HG02943 (cell line): ENCODE measurements at regions not wholly inside any gene's neighbourhood (a gene's known extent, or its start where the extent isn't known, plus 50 kb on each side); places are given as distances from the start of the nearest gene placed in this dataset.

Experiments used
- ATAC-seq: cut with Tn5 transposase; IDR thresholded peaks from one replicate; pipeline ENCODE4 v1.9.1; 2021; ENCODE audit warnings: mild to moderate bottlenecking, low read depth, moderate library complexity; ENCODE audit not compliant: unreplicated experiment

DNA sequence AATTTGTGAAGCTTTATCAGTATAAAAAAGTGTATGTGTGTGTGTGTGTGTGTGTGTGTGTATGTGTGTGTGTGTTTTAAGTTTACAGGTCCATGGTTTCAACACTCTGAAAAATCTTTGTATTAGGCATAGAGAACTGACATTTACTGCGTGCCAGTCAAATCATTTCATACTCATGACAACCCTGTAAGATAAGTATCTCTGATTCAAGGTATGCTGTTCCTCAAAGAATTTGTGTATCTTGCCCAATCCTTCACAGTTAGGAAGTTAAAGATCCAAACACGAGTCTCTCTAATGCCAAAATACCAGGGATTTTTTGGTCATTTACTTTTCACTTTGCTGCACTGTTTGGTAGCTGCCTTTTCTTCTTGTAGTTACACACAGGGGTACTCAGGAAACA lies 1121.3 kb upstream of the AUTS2 start:
- ATAC-seq: no peak

DNA sequence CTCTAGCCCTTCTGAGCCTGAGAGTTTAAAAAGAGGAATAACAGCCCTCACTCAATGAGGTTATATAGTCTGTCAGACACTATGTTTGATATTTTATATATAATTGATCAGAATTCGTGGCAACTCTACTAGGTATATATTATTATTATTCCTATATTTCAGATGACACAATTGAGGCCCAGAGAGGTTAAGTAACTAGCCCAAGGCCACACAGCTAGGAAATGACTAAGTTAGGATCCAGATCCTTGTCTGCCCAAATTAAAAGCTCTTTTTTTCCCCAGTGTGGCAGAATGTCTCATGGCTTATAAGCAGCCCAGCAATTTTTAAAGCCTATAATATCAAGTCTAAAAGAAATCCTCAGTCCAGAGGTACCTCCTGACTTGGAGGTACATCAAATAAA lies 1119.9 kb upstream of the AUTS2 start:
- no peak for ATAC-seq

DNA sequence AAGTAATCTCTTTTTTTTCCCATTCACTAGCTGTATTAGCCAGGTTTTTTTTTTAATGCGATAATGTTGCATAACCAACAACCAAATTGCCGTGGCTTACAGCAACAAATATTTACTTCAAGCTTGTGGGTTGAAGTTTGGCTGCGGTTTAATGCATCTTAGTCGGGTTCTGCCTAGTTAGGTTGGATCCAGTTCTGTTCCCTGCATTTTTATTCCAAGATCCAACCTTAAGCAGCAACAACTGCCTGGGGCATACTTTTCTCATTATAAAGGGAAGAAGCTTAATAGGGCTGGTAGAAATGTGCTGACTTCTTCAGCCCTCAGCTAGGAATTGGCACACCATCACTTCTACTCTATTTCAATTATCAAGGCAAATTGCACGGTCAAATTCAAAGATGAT lies 1115.5 kb upstream of the AUTS2 start:
- ATAC-seq: no peak

DNA sequence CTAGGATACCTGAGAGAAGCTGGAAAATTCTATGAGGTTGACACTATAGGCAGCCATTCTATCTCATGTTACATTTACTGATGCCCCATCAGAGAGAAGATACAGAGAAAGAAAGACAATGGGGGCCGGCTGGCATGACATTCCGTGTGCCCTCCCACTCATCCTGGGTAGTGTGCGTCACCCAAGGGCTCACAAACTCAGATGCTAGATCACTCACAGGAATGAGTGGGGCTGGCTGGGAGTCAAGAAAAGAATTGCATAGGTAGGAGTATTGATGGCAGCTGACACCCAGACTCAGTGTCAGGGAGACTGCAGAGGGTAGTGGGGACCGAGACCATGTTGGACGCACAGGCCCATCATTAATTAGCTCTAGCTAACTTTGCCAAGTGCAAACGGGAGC lies 1113.5 kb upstream of the AUTS2 start:
- ATAC-seq: no peak

DNA sequence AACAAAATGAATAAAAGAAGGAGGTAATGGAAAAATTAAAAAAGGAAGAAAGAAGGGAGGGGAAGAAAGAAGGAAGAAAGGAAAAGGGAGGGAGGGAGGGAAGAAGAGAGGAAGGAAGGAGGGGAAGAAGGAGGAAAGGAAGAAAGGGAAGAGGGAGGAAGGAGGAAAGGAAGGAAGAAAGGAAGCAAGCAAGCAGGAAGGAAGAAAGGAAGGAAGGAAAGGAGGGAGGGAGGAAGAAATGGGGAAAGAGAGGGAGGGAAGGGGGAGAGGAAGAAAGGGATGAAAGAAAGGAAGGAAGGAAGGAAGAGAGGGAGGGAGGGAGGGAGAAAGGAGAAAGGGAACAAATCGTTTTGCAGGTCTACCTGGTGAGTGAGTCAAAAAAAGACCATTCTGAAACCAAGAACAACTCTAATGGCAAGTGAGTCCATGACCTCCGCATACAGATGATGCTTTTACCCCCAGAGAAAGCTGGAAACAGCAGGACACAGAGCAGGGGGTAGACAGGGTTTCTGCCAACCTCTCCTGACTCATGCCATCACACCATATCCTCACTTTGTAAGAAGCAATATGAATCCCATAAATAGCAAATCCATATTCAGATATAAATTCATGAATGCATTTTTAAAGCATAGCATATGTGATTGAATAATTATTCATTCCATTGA lies 1112.9 kb upstream of the AUTS2 start:
- no peak for ATAC-seq

DNA sequence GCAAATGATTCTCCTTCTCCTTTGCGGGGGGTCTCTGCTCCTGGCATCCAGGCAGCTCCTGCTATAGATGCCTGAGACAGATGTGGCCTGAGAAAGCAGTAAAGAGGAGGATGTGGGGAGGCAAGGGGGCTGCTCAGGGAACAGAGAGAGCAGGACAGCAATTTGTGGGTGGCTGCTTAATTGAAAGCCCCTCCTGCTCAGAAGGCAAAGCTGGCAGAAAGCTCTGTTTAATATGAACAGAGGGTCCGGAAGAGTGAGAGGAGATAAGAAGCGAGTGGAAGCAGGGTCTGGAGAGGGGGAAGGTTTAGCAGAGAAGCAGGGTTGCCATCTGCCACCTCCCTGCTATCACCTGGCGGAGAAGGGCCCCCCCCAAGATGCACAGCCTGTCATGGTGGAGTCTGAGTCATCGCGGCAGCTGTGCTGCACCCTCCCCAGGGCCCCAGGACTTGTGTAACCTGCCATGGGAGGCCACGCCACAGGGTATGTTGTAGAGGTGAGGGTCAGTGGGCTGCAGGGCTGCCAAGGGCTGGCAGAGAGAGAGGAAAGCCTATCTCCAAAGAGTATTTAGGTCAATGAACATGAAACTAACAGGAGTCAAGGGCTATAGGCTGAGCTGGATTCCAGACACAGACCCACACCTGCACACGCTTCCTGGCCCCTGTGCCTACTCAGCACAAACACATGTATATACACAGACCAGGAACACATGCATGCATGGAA lies 1109.8 kb upstream of the AUTS2 start:
- no peak for ATAC-seq

DNA sequence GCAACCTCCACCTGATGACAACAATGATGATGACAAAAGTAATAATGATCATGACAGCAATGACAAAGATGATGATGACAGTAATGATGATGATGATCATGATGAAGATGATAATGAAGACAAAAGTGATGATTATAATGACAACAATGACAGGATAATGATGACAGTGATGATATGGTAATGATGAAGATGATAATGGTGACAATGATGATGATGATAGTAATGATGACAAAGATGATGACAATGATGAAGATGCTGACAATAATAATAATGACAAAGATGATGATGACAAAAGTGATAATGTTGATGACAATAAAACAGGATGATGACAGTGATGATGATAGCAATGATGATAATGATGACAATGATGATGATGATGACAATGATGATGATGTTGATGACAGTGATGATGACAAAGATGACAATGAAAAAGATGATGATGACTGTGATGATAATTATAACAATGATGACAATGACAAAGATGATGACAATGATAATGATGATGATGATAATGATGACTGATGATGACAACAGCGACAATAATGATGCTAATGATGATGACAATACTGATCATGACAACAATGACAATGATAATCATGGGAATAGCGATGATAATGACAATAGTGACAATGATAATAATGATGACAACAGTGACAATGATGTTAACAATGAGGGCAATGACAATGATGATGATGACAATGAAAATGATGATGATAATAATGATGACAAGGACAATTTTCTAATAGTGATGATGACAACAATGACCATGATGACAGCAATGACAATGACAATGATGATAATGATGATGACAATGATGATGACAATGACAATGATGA lies 1106.5 kb upstream of the AUTS2 start:
- ATAC-seq: no peak

DNA sequence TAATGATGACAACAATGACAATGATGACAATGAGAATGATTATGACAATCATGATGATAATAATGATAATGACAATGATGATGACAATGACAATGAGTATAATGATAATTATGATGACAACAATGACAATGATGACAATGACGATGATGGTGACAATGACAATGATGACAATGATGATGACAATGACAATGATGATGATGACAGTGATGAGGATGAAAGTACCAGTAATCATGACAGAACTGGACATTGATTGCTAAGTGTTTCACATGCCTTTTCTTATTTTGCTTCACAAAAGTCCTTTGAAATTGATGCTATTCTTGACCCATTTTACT lies 1106.0 kb upstream of the AUTS2 start:
- no peak for ATAC-seq

DNA sequence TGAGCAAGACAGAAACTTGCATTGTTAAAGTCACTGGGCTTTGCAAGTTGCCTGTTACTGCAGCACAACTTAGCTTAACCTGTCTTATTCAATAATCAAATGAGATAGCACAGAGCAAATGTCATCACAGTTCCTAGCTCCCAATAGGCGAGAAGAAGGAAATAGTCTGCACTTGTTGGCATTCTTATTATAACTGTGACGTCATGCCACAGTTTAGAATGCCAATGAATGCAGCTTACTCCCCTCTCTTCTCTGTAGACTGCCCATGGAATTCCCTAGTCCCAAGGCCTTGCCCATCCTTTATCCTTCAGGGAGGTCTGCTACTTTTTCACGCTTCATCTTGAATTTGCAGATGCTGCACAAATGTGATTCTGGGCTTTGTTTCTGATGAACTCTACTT lies 1094.9 kb upstream of the AUTS2 start:
- no peak for ATAC-seq

DNA sequence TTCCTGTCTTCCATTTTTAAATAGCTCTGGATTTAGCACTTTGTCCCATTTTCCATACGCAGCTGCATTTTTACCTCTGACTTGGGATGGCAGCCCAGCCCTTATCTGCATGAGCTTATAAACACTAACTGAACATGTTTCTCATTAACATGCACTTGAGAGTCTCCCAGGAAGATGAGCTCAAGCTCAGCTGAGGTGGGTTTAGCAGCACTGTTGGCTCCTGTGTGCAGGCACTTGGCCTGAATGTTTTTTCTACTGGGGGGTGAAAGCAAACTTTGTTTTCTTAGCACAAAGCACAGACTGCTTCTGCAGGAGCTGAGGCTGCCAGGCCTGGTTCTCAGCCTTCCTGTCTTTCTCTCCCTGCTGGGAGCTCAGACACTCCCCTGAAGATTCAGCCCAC lies 1093.6 kb upstream of the AUTS2 start:
- no peak for ATAC-seq

DNA sequence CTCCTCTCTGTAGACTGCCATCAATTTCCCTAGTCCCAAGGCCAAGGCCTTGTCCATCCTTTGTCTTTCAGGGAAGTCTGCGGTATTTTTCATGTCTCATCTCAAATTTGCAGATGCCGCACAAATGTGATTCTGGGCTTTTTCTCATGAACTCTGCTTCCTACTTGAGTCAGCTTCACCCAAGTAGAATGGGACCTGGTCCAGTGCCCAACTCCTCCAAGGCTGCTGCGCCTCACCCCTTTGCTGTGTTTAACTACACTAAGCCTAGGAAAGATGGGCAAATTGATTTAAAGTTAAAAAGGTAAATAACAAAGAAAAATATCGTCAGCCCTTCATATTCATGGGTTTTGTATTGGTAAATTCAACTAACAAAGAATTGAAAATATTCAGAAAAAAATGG lies 1092.6 kb upstream of the AUTS2 start:
- ATAC-seq: no peak

DNA sequence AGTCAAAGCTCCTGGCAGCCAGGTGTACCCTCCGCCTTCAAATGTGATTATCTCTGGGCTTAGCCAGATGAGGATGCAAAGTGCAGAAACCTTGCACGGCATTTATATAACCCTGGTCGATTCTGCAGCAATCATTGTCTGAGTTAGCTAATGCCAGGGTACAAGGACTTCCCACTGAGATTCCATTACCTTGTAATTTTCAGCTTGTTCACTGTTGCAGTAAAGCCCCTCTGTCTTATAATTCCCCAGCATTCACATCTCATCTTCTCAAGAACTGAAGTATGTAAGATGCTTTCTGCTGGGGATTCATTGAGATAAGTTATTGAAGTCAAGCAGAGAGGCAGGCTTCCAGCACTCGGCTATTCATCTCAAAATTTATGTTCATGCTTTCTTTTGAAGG lies 1090.6 kb upstream of the AUTS2 start:
- ATAC-seq: no peak

DNA sequence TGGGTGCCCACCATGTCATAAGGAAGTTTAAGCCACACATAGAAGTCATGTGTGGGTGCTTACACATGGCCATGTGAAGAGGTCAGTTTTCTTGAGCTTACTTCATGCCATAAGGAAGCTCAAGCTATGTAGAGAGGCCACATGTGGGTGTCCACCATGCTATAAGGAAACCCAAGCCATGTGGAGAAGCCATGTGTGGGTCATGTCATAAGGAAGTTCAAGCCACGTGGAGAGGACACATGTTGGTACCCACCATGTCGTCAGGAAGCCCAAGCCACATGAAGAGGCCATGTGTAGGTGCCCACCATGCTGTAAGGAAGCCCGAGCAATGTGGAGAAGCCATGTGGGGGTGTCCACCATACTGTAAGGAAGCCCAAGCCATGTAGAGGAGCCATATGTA lies 1089.2 kb upstream of the AUTS2 start:
- no peak for ATAC-seq

DNA sequence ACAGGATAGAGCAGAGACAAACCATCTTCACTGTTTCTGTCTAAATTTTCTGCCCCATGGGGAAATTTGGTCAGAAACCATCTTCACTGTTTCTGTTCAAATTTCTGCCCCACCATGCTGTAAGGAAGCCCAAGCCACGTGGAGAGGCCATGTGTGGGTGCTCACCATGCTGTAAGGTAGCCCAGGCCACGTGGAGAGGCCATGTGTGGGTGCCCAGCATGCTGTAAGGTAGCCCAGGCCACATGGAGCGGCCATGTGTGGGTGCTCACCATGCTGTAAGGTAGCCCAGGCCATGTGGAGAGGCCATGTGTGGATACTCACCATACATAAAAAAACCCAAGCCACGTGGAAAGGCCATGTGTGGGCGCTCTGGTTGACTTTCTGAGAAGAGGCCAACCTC lies 1088.7 kb upstream of the AUTS2 start:
- ATAC-seq: no peak

DNA sequence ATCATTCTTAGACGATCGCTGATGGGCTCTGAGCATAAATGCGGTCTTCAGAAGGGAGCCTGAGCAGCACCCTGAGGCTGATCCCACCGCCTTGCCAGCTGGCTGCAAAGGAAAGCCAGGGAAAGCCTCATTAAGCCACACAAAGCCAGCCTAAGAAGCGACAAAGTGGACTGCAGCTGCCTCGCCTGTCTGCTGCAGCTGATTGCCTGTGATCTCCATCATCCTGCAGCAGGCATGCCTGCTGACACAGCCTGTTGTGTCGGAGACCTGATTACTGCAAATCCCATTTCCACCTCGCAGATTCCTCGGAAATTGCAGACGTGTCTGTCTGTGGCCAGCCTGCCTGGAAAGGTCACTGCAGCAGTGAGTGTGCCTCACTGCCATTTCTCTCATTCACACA lies 1087.0 kb upstream of the AUTS2 start:
- ATAC-seq: no peak

DNA sequence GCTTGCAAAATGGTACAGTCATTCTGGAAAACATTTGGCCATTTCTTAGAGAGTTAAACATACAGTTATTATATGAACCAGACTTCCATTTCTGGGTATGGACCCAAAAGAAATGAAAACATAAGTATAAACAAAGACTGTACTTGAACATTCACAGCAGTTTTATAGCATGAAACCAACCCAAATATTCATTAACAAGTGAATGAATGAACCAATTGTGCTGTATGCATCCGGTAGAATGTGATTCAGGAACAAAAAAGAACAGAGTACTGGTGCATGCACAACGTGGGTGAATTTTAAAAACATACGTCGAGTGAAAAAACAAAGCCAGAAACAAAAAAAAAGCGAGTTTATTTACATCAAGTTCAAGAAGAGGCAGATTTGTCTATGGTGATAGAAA lies 1085.8 kb upstream of the AUTS2 start:
- no peak for ATAC-seq

DNA sequence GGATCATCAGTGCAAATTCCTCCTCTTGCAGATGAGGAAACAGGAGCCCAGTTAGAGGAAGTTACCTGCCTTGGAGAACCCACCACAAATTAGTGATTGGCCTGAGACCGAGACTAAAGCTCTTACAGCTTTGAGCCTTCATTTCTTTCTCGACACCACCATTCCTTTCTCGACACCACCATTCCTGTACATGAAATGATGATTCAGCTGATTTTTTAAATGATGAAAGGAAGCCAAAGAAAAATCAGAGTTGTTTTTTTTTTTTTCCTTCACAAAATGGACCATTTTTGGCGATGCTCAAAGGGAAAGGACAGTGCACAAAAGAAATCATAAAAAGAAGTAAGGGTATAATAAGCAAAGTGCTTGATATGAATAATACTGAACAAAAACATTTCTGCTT lies 1080.2 kb upstream of the AUTS2 start:
- no peak for ATAC-seq

DNA sequence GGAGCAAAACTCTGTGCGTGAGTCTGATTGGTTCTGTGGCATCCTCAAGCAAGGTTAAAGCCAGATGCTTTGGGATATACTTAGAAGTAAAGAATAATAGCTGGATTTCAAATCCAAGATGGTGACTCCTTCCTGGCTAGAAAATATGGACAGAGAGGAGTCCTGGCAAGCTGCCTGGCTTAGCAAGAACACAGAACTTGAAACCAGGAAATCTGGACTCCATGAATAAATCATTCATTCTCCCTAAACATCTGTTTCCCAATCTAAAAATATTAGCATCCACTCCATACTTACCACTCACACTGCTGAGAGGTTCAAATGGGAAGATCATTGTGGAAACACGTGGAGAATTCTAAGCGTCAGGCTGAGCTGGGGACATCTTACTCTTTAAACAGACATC lies 1074.1 kb upstream of the AUTS2 start:
- ATAC-seq: no peak

DNA sequence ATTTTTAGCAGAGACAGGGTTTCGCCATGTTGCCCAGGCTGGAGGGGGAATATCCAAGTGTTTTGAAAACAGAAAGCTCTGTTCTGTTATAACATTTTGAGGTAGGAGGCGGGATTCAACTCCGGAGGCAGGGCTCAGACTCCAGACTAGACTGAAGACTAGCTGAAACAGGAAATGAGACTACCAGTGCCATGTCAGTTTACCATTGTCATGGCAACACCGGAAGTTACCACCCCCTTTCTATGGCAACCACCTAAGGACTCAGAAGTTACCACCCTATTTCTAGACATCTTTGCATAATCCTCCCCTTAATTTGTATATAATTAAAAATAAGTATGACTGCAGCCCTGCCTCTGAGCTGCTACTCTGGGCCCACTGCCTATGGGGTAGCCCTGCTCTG lies 1069.1 kb upstream of the AUTS2 start:
- no peak for ATAC-seq

DNA sequence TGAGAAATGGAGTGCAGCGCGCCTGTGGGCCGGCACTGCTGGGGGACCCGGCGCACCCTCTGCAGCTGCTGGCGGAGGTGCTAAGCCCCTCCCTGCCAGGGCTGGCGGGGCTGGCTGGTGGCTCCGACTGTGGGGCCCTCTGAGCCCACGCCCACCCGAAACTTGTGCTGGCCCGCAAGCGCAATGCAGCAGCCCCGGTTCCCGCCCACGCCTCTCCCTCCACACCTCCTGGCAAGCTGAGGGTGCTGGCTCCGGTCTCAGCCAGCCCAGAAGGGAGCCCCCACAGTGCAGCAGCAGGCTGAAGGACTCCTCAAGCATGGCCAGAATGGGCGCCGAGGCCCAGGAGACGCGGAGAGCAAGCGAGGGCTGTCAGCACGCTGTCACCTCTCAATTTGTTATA lies 1063.0 kb upstream of the AUTS2 start:
- no peak for ATAC-seq

DNA sequence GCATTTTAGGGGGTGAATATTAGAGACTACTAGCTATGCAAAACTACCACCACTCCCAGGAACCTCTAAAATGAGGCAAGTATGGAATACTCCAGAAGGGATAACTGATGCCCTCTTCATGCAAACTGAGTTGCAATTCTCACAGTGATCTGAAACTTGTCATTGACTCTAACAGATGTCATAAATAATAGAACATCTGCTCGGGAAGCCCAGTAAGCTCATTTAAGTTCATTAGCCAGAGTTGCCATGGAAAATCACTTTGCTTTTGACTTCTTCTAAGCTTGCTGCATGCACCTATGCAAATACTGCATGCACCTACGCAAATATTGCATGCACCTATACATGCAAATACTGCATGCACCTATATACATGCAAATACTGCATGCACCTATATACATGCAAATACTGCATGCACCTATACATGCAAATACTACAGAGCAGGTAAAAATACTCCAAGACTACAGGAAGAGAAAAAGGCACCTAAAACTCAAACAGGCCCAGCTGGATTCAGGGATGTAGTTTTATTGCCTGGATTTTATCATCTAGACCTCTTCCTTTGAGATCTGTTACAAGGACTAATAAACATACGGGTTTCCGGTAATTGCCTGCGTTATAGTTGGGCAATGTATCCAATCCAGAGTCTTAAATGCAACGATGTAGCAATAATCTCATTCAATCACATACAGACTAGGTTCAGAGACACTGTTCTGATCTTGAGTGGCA lies 1061.1 kb upstream of the AUTS2 start:
- ATAC-seq: no peak
